ENCODE measurements at regions not wholly inside any gene's neighbourhood (a gene's known extent, or its start where the extent isn't known, plus 50 kb on each side); places are given as distances from the start of the nearest gene placed in this dataset.
"Not testable (repeated sequence)": the region's sequence is repeated elsewhere in the genome, so short reads cannot be mapped to it uniquely, and the experiment has no call there.

GRCh38 chr6:76633259-76633658 lies 560.8 kb upstream of the IMPG1 start:
- DNase-seq = no peak

- no peak for DNase-seq
These were observed 559.2 kb upstream of the IMPG1 start for GRCh38 chr6:76631622-76632021.

DNA sequence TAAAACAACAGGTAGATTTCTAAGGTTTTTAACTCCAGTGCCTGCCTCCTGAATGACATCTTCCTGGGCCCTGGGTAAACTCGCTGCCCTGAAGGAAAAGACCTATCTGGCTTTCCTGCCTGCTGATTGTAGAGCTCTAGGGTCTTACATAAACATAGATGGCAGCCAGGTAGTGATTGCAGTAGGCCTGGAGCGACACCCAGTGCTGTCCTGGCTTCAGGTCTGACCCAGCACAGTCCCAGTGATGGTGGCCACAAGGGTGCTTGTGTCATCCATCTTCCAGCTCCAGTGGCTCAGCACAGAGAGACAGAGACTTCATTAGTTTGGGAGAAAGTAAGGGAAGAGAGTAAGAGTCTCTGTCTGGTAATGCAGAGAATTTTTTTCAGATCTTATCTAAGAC lies 542.9 kb upstream of the IMPG1 start:
- DNase-seq = no peak

- DNase-seq = no peak
These were observed 540.5 kb upstream of the IMPG1 start for GRCh38 chr6:76612954-76613353.

DNA sequence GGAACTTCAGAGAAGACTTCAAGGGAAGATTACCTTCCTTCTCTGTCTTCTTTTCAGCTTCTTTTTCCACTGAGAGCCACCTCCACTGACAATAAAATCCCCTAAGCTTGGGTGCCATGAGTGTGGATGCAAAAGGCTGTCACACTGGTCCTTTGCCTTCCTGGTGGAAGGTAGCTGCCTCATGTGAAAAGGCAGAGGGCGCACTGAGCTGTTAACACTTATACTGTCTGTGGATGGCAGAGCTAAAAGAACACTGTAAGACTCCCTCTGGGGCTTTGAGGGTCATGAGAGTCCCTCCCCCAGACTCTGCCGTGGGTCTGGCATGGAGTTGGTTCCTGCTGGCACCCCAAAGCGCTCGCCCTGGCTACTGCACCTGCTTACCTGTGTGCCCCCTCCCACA lies 536.7 kb upstream of the IMPG1 start:
- DNase-seq = no peak

DNA sequence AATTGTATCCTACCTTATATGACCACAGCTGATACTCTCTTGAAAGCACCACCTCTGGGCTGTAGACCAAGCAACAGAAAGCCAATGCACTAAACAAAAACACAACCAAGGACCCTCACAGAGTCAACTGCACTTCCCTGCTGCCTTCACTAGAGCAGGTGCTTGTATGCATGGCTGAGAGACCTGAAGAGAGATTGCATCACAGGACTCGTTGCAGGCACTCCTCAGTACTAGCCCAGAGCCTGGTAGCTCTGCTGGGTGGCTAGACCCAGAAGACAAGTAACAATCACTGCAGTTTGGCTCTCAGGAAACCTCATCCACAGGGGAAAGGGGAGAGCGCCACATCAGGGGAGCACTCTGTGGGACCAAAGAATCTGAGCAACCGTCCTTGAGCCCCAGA lies 521.6 kb upstream of the IMPG1 start:
- no peak for DNase-seq

- DNase-seq = no peak
These were observed 521.2 kb upstream of the IMPG1 start for GRCh38 chr6:76593668-76594067.

GRCh38 chr6:76592566-76592965 lies 520.1 kb upstream of the IMPG1 start:
- DNase-seq = no peak

DNA sequence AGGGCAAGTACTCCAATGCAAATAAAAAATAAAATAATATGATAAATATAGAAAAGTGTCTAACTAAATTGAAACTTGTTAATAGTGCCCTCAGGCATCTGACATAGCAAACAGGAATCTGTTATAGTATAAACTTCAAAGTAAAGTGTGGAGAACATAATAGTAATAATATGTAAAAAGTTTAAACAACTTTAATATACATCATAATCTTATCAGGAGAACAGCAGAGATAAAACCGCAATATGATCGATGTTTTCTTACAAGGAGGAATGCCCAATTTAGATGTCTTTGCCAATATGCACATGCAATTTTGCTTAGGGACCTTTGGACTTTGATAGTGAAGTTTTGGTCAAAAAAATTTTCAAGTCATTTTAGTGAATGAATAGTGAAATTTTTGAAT lies 514.8 kb upstream of the IMPG1 start:
- no peak for DNase-seq

DNA sequence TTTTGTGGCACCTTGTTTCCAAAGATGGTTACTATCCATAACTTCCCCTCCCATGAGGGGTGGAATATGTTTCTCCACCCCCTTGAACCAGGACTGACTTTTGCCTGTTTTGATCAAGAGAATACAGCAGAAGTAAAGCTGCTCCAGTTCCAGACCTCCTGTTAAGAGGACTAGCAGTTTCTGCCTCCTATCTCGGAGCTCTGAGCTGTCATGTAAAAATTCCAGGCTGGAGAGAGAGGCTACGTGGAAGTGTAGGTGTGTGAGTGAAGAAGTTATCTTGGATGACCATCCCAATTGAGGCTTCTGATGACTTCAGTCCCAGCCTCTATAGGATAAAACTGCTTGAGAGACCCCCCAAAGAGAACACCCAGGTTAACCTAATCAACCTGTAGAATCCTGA lies 511.7 kb upstream of the IMPG1 start:
- no peak for DNase-seq

GRCh38 chr6:76578746-76579145 lies 506.3 kb upstream of the IMPG1 start:
- no peak for DNase-seq

GRCh38 chr6:76574746-76575145 lies 502.3 kb upstream of the IMPG1 start:
- no peak for DNase-seq

- no peak for DNase-seq
These were observed 493.5 kb upstream of the IMPG1 start for GRCh38 chr6:76565932-76566331.

DNA sequence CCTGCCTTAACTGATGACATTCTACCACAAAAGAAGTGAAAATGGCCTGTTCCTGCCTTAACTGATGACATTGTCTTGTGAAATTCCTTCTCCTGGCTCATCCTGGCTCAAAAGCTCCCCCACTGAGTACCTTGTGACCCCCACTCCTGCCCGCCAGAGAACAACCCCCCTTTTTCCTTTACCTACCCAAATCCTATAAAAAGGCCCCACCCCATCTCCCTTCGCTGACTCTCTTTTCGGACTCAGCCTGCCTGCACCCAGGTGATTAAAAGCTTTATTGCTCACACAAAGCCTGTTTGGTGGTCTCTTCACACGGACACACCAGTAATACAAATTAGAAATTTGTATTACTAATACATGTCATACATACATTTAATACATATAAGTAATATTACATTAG lies 489.9 kb upstream of the IMPG1 start:
- not testable (repeated sequence) for DNase-seq

GRCh38 chr6:76560851-76561755 lies 488.6 kb upstream of the IMPG1 start:
- not testable (repeated sequence) for DNase-seq

DNA sequence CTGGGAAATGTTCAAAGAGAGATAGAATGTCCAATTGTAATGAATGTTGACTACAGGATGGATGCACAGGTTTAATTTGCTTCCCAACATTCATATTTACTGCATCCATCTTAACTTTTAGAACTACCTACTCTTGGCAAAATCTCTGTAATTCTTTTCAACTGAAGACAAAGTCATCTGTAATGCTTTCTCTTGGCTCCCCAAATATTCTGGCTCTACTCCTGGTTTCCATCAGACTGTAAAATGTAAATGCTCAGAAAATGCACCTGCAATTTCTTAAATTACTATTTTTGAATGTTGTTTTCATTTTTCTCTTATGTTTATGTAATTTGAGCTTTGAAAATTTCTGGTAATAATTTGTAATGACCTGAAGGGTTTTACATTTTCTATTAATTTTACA lies 480.8 kb upstream of the IMPG1 start:
- DNase-seq = no peak

DNA sequence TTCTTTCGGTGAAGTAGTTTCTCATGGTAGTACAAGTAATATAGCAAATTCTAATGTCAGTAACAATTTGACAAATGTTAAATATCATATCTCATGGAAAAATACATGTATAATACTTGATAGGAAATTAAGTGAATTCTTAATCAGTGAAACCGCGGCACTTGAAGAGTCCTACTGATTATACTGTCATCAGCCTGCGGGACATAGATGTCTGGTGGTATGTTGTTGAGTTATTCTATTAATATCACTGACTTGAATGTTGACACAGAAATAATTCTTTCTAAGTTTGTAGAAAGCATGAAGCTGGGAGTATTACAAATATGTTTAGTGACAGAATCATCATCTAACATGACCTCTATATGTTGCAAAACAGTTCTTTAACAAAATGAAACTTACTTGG lies 479.8 kb upstream of the IMPG1 start:
- no peak for DNase-seq

DNA sequence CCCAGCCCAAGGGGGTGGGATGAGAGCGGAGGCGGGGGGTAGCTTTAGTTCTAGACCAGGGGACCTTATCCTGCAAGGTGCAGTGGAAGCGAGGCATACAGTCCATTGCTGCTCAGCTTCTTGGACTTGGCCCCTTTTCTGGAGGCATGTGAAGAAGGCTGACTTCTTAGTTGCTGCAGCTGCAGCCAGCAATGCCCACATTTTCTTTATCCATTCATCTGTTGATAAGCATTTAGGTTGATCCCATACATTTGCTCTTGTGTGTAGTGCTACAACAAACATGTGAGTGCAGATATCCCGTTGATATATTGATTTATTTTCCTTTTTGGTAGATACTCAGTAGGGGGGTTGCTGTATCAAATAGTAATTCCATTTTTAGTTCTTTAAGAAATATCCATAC lies 461.2 kb upstream of the IMPG1 start:
- no peak for DNase-seq

- DNase-seq = no peak
These were observed 460.2 kb upstream of the IMPG1 start for GRCh38 chr6:76532647-76533046.

DNA sequence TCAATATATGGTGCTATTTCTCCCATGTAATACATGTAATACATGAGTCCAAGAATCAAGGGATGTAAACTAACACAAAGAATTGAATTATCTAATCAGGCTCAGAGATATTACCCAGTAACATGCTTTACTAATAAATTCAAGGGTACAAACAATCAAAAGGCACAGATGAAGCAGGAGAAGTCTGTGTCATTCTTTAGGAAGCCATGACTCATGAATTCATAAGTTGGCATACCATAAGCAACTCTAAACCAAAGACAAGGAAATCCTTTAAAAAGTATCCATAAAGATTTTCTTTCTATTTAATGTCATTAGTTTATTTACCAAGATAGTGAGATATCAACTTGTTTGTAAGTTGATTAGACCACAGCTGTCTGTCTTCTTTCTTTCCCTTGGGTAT lies 446.0 kb upstream of the IMPG1 start:
- DNase-seq = no peak

- DNase-seq = no peak
These were observed 444.5 kb upstream of the IMPG1 start for GRCh38 chr6:76516924-76517323.

- no peak for DNase-seq
These were observed 438.0 kb upstream of the IMPG1 start for GRCh38 chr6:76510489-76510888.

DNA sequence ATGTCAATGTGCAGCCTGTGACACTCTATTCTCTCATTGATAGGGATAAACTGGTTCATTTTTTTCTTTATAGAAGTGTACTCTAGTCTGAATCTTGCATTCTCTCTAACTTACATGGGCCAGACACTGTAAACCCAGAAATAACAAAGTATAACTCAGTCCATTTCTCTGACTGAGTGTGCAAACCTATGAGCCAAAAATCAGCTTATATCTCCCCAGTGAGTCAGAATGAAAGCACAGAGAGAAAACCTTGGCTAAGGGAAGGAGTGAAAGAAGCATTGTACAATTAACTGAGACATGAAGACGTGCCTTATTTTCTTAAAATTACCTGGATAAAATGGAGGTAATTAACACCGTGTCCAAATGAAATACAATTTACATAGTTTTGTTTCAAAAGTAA lies 436.9 kb upstream of the IMPG1 start:
- DNase-seq = no peak

DNA sequence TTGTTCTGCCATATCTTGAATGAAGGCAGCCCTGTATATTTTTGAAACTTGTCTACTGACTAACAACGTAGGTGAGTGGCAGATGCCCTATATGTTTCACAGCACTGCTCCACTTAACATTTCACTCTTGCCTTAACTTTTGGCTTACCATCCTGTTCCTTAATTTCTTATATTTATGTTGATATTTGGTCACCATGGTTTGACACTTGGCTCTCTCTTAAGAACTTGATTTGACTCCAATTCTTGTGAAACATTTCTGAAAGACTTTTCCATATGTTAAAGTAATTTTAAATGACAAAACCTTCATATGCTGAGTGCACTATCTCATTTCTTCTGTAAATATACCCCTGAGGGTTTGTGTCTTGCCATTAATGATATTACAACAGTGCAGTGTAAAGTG lies 434.3 kb upstream of the IMPG1 start:
- DNase-seq = no peak

DNA sequence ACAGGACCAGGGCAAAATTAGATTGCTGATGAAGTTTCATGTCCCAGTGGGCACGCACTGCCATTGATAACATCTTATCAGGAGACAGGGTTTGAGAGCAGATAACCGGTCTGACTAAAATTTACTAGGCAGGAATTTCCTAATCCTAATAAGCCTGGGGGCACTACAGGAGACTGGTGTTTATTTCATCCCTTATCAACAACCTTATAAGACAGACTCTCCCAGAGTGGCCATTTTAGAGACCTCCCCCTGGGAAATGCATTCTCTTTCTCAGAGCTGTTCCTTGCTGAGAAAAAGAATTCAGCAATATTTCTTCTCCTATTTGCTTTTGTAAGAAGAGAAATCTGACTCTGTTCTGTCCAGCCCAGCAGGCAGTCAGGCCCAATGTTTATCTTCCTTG lies 423.4 kb upstream of the IMPG1 start:
- no peak for DNase-seq
